ENCODE measurements at regions not wholly inside any gene's neighbourhood (a gene's known extent, or its start where the extent isn't known, plus 50 kb on each side); places are given as distances from the start of the nearest gene placed in this dataset.

- no peak for TF ChIP-seq CTCF (IDR thresholded peaks at IDR 0.05; ENCODE audit: low read length)
- no peak for TF ChIP-seq EZH2 (IDR thresholded peaks at IDR 0.05; ENCODE audit: borderline replicate concordance, low read length)
These were observed 123.8 kb downstream of the CCDC71L start for GRCh38 chr7:106537119-106537518.
